Cardiac fibroblast (primary cell): ENCODE measurements at regions not wholly inside any gene's neighbourhood (a gene's known extent, or its start where the extent isn't known, plus 50 kb on each side); places are given as distances from the start of the nearest gene placed in this dataset.

ENCODE experiments used
- DNase-seq, 2 donors: peaks; one replicate each; pipeline versions ENCODE4 v3.0.0 to v3.0.0-alpha.2; 2010; ENCODE audit warnings: low read depth in 2 of 2
- H3K4me3 ChIP-seq, 2 donors: replicated peaks in 1 of 2; 1 replicate in 1 of 2; 2 replicates in 1 of 2; pipeline ENCODE4 v1.5.1; 2011; ENCODE audit warnings: low read depth in 2 of 2, low read length in 2 of 2, mild to moderate bottlenecking in 2 of 2, moderate library complexity in 1 of 2
- CTCF ChIP-seq: IDR thresholded peaks from one replicate; pipeline ENCODE4 v1.5.1; 2011; ENCODE audit warnings: low read depth, mild to moderate bottlenecking, low read length, inconsistent platforms

DNA sequence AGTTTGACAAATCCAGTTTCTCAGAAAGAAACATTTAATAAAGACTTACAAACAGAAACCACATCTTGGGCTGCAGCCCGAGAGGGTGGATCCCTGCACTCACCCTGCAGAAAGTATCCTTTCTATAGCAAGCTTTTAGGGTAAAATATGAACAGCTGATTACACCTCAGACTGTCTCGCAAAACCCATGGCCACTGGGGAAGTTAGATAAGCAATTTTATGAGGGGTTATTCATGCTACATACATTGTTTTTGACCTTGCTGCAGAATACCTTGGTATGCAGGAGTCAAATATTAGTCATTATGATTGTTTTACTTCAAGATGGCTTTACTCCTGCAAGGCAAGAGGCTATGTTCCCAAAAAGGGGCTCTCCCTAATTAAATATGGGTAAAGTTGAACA lies 126.9 kb downstream of the OR2B2 start:
- no peak for DNase-seq
- no peak for TF ChIP-seq CTCF
- H3K4me3 ChIP-seq = no peak overlapping the region

DNA sequence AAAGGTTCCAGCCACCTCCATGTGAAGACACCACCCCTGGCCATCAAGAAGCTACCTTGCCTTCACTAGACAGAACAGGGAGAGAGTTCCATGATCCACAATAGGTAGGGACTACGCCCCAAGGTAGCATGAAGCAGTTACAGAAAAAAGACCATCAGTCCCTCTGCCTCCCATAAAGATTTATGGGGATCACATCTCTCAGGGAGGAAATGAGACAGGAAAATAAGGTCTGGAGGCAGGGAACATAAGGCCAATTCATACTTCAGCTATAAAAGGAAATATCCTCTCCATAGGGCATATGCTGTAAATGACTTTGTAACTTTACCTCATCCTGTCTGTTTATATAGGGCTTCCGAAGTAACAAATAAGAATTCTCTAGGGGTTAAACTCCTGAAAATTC lies 129.4 kb downstream of the OR2B2 start:
- DNase-seq = no peak
- no peak overlapping the region for H3K4me3 ChIP-seq
- no peak for TF ChIP-seq CTCF

GRCh38 chr6:27778625-27779417 lies 133.4 kb downstream of the OR2B2 start:
- TF ChIP-seq CTCF = no peak
- DNase-seq = no peak

GRCh38 chr6:27777614-27778355 lies 134.4 kb downstream of the OR2B2 start:
- TF ChIP-seq CTCF = no peak
- peak in 1 of 2 donors; percentile 33 for DNase-seq
- H3K4me3 ChIP-seq = no peak overlapping the region

More at GRCh38 chr6:27778625-27779417, 133.4 kb downstream of the OR2B2 start:
- H3K4me3 ChIP-seq = no peak overlapping the region

- no peak overlapping the region for H3K4me3 ChIP-seq
- TF ChIP-seq CTCF = no peak
- DNase-seq = no peak
Measured at GRCh38 chr6:27777126-27777525, 135.1 kb downstream of the OR2B2 start.

DNA sequence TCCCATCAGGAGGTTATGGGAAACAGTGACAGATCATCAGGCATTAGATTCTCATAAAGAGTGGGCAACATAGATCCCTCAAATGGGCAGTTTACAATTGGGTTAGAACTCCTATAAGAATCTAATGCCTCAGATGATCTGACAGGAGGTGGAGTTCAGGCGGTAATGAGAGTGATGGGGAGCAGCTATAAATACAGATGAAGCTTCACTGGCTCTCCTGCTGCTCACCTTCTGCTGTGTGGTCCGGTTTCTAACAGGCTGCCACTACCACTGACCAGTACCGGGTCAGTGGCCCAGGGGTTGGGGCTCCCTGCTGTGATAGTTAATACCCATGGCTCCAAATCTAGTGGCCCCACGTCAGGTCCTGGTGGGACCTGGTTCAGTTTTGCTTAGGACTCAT lies 135.7 kb downstream of the OR2B2 start:
- no peak overlapping the region for H3K4me3 ChIP-seq
- DNase-seq = no peak
- TF ChIP-seq CTCF = no peak
